Memory B cell (primary cell): ENCODE measurements at regions not wholly inside any gene's neighbourhood (a gene's known extent, or its start where the extent isn't known, plus 50 kb on each side); places are given as distances from the start of the nearest gene placed in this dataset.

Source experiments
- ATAC-seq: fragments of 150-1000 bp; cut with Tn5 transposase; 2 replicates; pipeline ENCODE4 v1.10.0; 2021; ENCODE audit warnings: low read depth, mild to moderate bottlenecking, moderate library complexity
- DNase-seq, 2 donors: peaks; one replicate each; pipeline ENCODE4 v3.0.0; 2022; ENCODE audit warnings: low spot score in 2 of 2
- H3K27ac Mint-ChIP-seq: one replicate; pipeline ENCODE4 v1.8.0; 2022; ENCODE audit warnings: mild to moderate bottlenecking, moderate library complexity, mixed read lengths
- H3K27me3 Mint-ChIP-seq: one replicate; pipeline ENCODE4 v1.8.0; 2022; ENCODE audit warnings: mixed read lengths
- H3K36me3 Mint-ChIP-seq: one replicate; pipeline ENCODE4 v1.8.0; 2022; ENCODE audit warnings: mild to moderate bottlenecking, mixed read lengths
- H3K4me1 Mint-ChIP-seq: one replicate; pipeline ENCODE4 v1.8.0; 2022; ENCODE audit warnings: mixed read lengths
- H3K4me3 Mint-ChIP-seq: one replicate; pipeline ENCODE4 v1.8.0; 2022; ENCODE audit warnings: mild to moderate bottlenecking, moderate library complexity, mixed read lengths
- H3K9me3 Mint-ChIP-seq: one replicate; pipeline ENCODE4 v1.8.0; 2022; ENCODE audit warnings: mixed read lengths

DNA sequence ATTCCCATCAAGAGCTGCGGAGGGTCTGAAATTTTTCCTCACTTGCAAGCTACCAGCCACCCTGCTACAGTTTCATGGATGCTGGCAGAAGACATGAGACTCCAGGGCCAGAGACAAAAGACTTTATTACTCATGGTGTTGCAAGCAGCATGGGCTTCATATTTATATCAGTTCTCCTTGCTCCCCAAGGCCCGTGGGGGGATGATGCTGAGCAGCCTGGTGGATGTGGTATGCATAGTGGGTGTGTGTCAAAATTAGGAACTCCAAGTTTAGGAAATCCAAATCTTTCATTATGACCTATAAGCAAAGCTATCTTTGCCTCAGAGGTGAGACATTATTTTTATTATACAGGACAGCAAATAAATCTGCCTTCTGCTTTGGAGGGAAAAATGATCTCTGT lies 105.7 kb upstream of the ALDH1B1 start:
- no peak overlapping the region for H3K4me3 Mint-ChIP-seq
- H3K9me3 Mint-ChIP-seq = peaks cover 1% of the 10 kb centered on the region
- DNase-seq = no peak
- H3K36me3 Mint-ChIP-seq = no peaks in the 10 kb centered on the region
- peaks cover 2% of the 10 kb centered on the region for H3K27me3 Mint-ChIP-seq
- no peak for ATAC-seq
- no peaks in the 10 kb centered on the region for H3K4me1 Mint-ChIP-seq
- no peak overlapping the region for H3K27ac Mint-ChIP-seq

DNA sequence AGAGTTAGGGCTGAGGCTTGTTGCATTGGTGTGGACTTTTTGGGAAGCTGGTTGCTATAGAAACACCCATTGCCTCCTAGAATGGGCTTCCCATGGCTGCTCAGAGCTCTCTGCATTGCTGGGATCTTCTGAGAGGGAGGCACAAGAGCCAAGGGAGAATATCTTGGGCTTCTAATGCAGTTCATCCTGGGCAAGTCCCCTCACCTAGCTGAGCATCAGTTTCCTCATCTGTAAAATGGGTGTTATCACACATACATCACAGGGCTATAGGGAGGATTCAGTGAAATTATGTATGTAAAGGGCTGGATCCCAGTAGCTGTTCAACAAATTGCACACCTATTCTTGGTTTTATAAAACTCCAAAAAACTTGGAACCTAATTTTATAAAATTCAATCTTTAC lies 106.1 kb upstream of the ALDH1B1 start:
- no peaks in the 10 kb centered on the region for H3K4me1 Mint-ChIP-seq
- H3K27me3 Mint-ChIP-seq = peaks cover 4% of the 10 kb centered on the region
- no peak overlapping the region for H3K4me3 Mint-ChIP-seq
- DNase-seq = no peak
- H3K9me3 Mint-ChIP-seq = peaks cover 1% of the 10 kb centered on the region
- H3K36me3 Mint-ChIP-seq = no peaks in the 10 kb centered on the region
- no peak overlapping the region for H3K27ac Mint-ChIP-seq
- ATAC-seq = no peak

DNA sequence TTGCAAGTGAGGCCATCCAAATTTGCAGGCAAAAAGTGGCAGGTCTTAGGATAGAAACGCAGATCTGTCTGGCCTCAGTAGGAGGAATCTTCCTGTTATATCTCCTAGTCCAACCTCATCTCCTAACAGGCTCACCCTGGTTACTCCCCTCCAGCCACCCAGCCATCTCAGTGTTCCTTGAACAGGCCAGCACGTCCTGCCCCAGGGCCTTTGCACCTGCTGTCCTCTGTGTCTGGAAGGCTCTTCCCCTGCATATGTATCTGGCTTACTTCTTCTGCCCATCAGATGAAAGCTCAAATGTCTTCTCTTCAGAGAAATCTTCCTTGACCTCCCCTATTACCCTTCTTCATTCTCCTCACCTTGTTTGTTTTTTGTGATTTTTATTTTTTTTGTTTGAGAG lies 107.3 kb upstream of the ALDH1B1 start:
- Mint-ChIP-seq H3K36me3 (no peaks in the 10 kb centered on the region), H3K4me3 (no peak overlapping the region), H3K27me3 (peaks cover 9% of the 10 kb centered on the region), H3K4me1 (no peaks in the 10 kb centered on the region), H3K27ac (no peak overlapping the region), H3K9me3 (no peaks in the 10 kb centered on the region)
- no peak for DNase-seq
- ATAC-seq = no peak

DNA sequence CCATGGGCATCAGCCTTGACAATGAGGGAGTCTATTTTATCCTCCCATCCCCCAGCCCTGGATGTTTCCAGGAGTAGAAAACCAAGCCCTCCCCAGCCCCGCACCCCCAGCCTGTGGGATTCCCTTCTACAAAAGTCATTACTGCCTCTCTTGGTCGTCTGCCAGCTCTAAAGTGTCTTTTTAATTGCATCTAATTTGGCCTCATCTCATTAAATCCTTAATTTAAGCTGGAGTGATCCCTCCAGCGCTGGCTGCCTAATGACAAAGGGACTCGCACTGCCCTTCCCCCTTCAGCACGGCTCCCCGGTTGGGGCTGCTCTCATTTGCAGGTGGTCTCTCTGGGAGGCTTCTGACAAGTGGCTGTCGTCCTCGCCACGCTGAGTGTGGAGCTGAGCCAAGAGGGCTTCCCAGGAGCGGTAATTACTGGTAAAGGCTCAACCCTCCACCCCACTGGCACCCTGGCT lies 107.9 kb upstream of the ALDH1B1 start:
- no peaks in the 10 kb centered on the region for H3K4me1 Mint-ChIP-seq
- H3K36me3 Mint-ChIP-seq = no peaks in the 10 kb centered on the region
- H3K9me3 Mint-ChIP-seq = no peaks in the 10 kb centered on the region
- H3K4me3 Mint-ChIP-seq = no peak overlapping the region
- peaks cover 12% of the 10 kb centered on the region for H3K27me3 Mint-ChIP-seq
- no peak overlapping the region for H3K27ac Mint-ChIP-seq
- DNase-seq (no peak), ATAC-seq (no peak)

DNA sequence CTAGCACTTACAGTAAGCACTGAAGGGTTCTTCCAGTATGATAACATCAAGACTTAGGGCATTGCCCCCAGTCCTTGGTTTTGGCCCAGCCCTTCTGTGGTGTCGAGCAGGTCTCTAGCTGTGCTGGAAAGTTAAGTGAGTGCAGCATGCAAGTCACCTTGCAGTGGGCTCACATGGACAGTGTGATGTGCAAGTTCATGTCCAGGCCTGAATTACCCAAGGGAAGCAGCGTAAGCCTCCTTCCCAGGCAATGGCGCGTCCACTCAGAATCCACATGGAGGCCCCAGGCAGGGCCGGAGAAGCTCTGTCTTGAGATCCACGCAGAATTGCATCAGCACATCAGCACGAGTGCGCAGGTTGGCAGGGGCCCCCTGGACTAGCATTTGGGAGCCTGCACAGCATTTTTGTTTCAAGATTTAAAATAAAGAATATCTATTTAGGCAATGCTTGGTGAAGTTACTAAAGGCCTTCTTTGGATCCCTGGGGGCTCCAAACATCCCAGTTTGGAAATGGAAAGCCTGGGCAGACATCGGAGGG lies 108.4 kb upstream of the ALDH1B1 start:
- Mint-ChIP-seq H3K4me3 (no peak overlapping the region), H3K9me3 (no peaks in the 10 kb centered on the region), H3K27ac (no peak overlapping the region), H3K4me1 (peaks cover under 1% of the 10 kb centered on the region), H3K27me3 (peaks cover 12% of the 10 kb centered on the region), H3K36me3 (no peaks in the 10 kb centered on the region)
- no peak for DNase-seq
- no peak for ATAC-seq

DNA sequence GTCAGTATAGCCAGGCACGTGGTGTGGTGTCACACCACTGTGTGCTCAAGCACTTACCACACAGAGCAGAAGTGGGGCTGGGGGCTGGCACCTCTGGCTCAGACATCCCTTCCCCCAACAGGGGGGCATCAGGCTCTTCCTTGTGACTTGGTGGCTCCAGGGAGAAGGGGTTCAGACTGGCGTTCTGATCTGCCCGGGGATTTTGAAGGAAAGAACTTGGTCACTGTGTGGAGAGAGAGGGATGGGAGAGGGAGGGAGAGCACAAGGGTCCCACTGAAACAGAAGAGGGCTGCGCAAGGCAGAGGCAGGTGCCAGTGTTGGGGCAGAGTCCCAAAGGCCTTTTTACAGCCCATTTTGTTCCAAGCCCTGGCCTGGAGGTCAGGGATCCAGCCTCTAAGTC lies 109.7 kb upstream of the ALDH1B1 start:
- Mint-ChIP-seq H3K27me3 (peaks cover 12% of the 10 kb centered on the region), H3K36me3 (no peaks in the 10 kb centered on the region), H3K4me3 (no peak overlapping the region), H3K27ac (no peak overlapping the region), H3K4me1 (peaks cover 2% of the 10 kb centered on the region), H3K9me3 (no peaks in the 10 kb centered on the region)
- ATAC-seq = no peak
- DNase-seq = no peak

DNA sequence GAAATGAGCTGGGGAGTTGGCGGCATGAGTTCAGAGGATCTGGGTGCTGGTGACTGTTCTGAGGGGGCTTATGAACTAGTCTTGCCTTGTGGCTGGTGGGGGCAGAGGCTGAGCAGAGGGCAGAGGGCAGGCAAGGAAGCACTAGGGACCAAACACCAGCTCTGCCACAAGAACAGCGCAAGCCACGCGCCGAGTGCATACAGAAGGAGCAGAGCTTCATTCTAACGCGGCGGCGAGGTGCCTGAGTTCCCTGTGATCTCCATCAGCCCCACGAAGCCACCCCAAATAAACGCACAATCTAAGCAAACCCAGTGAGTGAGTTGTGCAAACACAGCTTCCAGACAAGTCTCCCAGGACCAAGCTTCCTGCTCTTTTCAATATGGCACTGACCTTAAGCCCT lies 110.6 kb upstream of the ALDH1B1 start:
- peaks cover 2% of the 10 kb centered on the region for H3K4me1 Mint-ChIP-seq
- no peak overlapping the region for H3K27ac Mint-ChIP-seq
- peaks cover 16% of the 10 kb centered on the region for H3K27me3 Mint-ChIP-seq
- ATAC-seq (no peak), DNase-seq (no peak)
- H3K9me3 Mint-ChIP-seq = no peaks in the 10 kb centered on the region
- no peak overlapping the region for H3K4me3 Mint-ChIP-seq
- no peaks in the 10 kb centered on the region for H3K36me3 Mint-ChIP-seq

DNA sequence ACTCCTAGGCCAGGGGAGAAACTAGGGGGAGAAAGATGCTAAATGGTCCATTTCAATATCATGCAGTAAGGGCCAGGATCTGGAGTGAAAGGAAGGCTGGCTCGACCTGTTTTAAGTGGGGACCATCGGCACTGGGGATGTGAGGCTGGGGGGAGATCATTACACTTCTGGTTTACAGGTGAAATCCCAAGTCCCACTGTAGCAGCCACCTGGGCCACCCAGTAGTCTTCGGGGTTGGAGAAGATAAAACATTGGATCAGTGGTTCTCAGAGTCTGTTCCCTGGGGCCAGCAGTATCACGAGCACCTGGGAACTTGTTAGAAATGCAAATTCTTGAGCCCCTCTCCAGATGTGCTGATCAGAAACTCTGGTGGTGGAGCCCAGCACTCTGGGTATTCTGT lies 111.3 kb upstream of the ALDH1B1 start:
- no peaks in the 10 kb centered on the region for H3K9me3 Mint-ChIP-seq
- peaks cover 16% of the 10 kb centered on the region for H3K27me3 Mint-ChIP-seq
- no peak overlapping the region for H3K4me3 Mint-ChIP-seq
- ATAC-seq (no peak), DNase-seq (no peak)
- no peak overlapping the region for H3K27ac Mint-ChIP-seq
- H3K36me3 Mint-ChIP-seq = no peaks in the 10 kb centered on the region
- peaks cover 2% of the 10 kb centered on the region for H3K4me1 Mint-ChIP-seq

DNA sequence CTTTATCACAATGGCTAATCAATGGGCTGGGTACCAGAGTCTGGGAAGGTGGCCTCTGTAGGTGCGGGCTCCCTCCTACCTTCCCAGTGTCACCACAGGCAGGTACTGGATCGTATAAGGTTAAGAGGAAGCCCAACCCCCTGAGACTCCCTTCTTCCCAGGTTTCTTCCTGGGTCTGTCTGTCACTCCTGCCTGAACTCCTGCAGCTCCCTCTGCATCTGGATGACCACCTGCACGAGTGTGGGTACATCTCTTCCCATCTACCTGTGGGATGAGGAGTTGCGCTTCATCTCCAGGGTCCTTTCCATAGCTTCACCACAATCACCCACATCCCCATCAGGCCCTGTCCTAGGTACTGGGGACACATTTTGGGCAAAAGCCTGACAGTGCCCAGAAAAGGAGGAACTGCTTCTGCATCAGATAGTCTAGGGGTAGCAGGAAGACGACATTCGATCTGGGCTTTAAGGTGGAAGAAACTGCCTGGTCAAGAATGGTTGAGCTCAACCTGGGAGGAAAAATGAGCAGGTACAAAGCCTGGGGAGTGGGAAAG lies 112.2 kb upstream of the ALDH1B1 start:
- ATAC-seq = no peak
- Mint-ChIP-seq H3K4me3 (no peak overlapping the region), H3K27me3 (peaks cover 17% of the 10 kb centered on the region), H3K27ac (no peak overlapping the region), H3K9me3 (no peaks in the 10 kb centered on the region), H3K4me1 (peaks cover 2% of the 10 kb centered on the region), H3K36me3 (no peaks in the 10 kb centered on the region)
- DNase-seq = no peak

DNA sequence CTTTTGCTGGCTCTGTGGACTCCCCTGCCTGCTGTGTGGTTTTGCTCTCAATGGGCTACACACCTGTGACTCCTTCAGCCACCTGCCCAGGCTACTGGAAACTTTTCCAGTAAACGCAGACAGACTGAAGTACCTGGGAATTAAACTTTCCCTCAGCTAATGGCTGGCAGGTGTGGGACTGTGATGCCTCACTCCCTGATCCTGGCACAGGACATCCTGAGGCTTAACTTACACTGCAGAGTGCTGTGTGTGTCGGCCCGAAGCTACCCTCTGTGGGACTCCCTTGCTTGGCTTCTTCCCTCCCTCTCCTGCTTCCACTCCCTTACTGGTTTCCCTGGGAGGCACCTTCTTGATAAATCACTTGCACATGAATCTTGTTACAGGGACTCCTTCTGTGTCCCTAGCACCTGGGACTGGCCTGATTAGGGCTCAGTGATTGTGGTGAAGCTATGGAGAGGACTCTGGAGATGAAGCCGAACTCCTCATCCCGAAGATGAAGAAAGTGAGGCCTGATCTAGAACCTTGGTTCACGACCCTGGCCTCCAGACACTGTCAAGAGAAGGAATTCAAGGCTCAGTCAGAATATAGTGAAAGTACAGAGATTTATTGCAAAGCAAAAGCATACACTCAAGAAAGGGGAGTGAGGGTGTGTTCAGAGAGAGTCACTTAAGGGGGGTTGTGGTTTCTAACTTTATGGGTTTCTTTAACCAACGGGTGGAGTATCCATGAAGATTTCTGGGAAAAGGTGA lies 113.4 kb upstream of the ALDH1B1 start:
- Mint-ChIP-seq H3K27ac (no peak overlapping the region), H3K27me3 (peaks cover 17% of the 10 kb centered on the region), H3K36me3 (no peaks in the 10 kb centered on the region), H3K4me3 (no peak overlapping the region), H3K4me1 (peaks cover 2% of the 10 kb centered on the region), H3K9me3 (no peaks in the 10 kb centered on the region)
- DNase-seq = no peak
- ATAC-seq = no peak

DNA sequence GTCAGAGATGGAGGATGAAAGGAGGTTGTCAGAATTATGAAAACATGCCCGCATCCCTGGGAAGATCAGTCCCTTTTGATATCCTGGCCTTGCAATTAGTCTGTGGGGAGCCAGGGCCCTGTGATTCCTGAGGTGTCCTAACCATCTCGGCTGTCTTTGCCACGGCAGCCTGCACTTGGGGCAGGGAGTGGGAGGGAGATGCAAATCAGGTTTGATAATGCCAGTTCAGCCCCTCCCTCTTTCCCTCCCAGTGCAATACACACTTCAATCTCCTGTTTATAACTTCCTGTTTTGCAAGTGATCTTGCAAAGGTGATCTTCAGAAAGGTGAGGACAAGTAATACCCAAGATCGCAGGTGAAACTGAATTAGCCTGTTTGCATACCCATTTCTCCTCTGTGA lies 114.0 kb upstream of the ALDH1B1 start:
- Mint-ChIP-seq H3K36me3 (no peaks in the 10 kb centered on the region), H3K27ac (no peak overlapping the region), H3K9me3 (no peaks in the 10 kb centered on the region), H3K27me3 (peaks cover 17% of the 10 kb centered on the region), H3K4me1 (peaks cover 2% of the 10 kb centered on the region), H3K4me3 (no peak overlapping the region)
- DNase-seq (no peak), ATAC-seq (no peak)

DNA sequence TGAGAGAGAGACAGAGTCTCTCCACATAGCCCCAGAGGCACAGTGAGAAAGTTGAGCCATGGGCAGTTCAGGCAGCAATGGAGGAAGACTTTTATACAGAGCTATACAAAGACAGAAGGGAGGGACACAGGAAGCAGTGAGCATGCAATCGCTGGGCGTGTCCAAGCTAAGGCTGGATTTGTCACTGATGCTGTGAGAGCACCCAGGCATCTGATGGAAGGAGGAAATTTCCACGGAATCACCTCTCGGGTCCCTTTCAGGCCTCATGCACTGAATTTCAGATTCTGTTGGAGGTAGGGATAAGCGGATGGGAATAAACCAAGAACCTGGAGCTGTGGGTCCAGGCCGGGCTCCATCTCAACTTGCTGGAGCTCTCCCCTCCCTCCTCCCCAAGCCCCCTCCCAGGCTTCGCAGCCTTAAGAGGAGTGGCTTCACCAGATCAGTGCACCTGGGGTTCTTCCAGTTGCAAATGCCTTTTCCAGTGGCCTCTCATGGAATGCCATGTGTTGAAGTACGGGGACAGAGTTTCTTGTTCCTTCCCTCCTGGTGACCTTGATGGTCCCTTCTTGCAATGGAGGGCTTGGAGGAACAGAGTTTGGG lies 114.8 kb upstream of the ALDH1B1 start:
- no peaks in the 10 kb centered on the region for H3K9me3 Mint-ChIP-seq
- ATAC-seq (no peak), DNase-seq (no peak)
- no peak overlapping the region for H3K4me3 Mint-ChIP-seq
- H3K27me3 Mint-ChIP-seq = peaks cover 18% of the 10 kb centered on the region
- no peaks in the 10 kb centered on the region for H3K36me3 Mint-ChIP-seq
- no peak overlapping the region for H3K27ac Mint-ChIP-seq
- H3K4me1 Mint-ChIP-seq = peaks cover 2% of the 10 kb centered on the region

DNA sequence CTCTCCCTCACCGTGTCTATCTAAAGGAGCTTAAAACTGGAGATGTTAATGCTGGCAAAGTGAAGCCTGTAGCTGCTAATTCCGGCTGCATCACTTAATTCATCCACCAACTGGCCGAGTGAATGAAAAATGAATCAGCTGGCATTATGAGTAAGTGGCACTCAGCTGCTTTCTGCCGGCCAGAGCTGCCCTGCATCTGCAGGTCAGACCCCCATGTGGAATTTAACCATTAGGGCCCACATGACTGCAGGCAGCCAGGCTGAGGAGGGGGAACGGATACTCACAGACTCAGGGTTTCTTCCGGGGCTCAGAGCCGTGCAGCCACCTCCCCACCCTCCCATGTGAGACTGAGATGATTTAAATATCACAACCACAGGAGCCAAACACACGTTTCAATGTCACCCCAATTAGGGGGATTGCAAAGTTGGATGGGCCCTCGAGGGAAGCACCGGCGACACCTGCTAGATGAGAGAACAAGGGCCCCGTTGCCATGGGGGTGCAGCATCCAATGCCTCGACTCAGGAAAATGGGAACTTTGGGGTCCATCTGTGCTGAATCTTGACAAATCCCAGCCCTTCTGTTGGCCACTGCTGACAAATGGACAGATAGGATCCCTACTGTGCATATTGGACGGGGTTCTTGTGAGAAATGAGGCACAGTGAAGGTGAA lies 115.6 kb upstream of the ALDH1B1 start:
- Mint-ChIP-seq H3K36me3 (no peaks in the 10 kb centered on the region), H3K4me3 (no peak overlapping the region), H3K27ac (no peak overlapping the region), H3K4me1 (peaks cover 2% of the 10 kb centered on the region), H3K9me3 (peaks cover under 1% of the 10 kb centered on the region), H3K27me3 (peaks cover 18% of the 10 kb centered on the region)
- DNase-seq = no peak
- ATAC-seq = no peak

DNA sequence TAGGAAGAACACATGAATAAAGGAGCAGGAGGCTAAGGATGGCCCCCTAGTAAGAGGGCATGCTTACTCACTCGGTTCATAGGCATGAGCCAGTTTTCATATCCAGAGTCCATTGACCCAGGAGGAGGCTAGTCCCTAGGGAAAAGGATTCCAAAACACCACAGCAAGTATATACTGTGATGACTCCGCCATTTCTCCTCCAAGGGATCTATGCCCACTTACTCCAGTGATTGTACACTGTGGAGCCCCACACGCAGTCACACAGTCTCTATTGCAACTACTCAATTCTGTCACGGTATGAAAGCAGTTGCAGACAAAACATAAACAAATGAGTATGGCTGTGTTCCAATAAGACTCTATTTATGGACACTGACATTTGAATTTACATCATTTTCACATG lies 117.7 kb upstream of the ALDH1B1 start:
- H3K9me3 Mint-ChIP-seq = peaks cover 2% of the 10 kb centered on the region
- H3K36me3 Mint-ChIP-seq = no peaks in the 10 kb centered on the region
- no peak overlapping the region for H3K27ac Mint-ChIP-seq
- no peak overlapping the region for H3K4me3 Mint-ChIP-seq
- peaks cover 10% of the 10 kb centered on the region for H3K27me3 Mint-ChIP-seq
- DNase-seq (no peak), ATAC-seq (no peak)
- peaks cover 2% of the 10 kb centered on the region for H3K4me1 Mint-ChIP-seq
